GM12865 (cell line): ENCODE measurements at regions not wholly inside any gene's neighbourhood (a gene's known extent, or its start where the extent isn't known, plus 50 kb on each side); places are given as distances from the start of the nearest gene placed in this dataset.
"Not testable (repeated sequence)": the region's sequence is repeated elsewhere in the genome, so short reads cannot be mapped to it uniquely, and the experiment has no call there.

ENCODE experiments used
- DNase-seq: peaks from one replicate; pipeline ENCODE4 v3.0.0; 2010; ENCODE audit warnings: low read depth
- H3K4me3 ChIP-seq: 2 replicates; pipeline ENCODE4 v1.5.1; 2011; ENCODE audit warnings: mild to moderate bottlenecking, low read depth, low read length, control low read depth
- TF ChIP-seq, protein P1 (sequence below): IDR thresholded peaks from 2 replicates; pipeline ENCODE4 v1.5.1; 2011; ENCODE audit warnings: low read length, control low read depth, low read depth, inconsistent platforms; ENCODE audit not compliant: insufficient read depth; ENCODE audit errors: missing control alignments

DNA sequence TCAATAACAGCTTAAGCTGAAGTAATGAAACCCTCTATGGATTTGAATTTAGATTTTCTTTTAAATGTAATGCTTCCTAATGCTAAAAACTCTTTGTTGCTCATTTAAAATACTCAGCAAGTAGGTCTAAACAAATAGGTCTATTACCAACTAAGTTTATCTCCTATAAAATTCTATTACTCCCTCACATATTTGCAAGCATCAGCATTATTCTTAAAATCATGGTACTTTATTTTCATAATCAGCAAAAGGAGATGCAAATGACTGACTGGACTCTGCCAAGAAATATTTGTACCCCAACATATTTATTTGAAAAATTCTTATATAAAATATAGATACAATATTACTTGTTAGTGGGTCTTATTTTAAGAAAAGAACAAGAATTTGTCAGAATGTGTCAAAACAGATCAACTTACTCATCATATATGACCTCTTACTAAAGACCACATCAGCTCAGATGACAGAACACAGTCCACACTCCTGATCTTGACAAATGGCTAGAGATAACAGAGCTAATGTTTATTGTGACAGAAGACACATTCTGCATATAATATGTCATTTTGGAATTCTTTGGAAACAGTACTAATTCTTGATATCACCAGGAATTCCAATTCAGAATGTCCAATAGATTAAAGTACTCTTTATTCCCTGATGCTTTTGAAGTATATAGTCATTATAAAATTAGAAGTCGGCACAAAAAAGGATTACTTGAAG is 704.6 kb upstream of the PCDH9 start:
- DNase-seq, result no peak
- H3K4me3 ChIP-seq, result no peak overlapping the region
- TF ChIP-seq, protein P1, sequence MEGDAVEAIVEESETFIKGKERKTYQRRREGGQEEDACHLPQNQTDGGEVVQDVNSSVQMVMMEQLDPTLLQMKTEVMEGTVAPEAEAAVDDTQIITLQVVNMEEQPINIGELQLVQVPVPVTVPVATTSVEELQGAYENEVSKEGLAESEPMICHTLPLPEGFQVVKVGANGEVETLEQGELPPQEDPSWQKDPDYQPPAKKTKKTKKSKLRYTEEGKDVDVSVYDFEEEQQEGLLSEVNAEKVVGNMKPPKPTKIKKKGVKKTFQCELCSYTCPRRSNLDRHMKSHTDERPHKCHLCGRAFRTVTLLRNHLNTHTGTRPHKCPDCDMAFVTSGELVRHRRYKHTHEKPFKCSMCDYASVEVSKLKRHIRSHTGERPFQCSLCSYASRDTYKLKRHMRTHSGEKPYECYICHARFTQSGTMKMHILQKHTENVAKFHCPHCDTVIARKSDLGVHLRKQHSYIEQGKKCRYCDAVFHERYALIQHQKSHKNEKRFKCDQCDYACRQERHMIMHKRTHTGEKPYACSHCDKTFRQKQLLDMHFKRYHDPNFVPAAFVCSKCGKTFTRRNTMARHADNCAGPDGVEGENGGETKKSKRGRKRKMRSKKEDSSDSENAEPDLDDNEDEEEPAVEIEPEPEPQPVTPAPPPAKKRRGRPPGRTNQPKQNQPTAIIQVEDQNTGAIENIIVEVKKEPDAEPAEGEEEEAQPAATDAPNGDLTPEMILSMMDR, result no peak

DNA sequence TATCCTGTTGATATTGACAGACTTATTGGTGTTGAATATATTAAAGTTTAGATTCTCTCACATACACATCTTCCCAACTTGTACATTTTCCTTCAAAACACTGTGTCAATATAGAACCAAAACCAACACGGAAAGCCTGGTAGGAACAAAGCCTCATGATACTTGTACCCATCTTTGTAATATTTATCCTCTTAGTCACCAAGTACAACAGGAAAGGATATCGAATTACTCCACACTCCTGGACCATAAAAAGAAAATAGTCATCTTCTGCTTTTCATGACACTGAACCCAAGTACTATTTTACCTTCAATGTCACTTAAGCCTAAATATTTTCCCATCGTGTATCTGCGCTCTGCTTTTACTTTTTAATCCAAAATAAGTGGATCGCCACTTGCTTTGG is 702.9 kb upstream of the PCDH9 start:
- TF ChIP-seq, protein P1, result no peak
- H3K4me3 ChIP-seq, result no peak overlapping the region
- no peak for DNase-seq

DNA sequence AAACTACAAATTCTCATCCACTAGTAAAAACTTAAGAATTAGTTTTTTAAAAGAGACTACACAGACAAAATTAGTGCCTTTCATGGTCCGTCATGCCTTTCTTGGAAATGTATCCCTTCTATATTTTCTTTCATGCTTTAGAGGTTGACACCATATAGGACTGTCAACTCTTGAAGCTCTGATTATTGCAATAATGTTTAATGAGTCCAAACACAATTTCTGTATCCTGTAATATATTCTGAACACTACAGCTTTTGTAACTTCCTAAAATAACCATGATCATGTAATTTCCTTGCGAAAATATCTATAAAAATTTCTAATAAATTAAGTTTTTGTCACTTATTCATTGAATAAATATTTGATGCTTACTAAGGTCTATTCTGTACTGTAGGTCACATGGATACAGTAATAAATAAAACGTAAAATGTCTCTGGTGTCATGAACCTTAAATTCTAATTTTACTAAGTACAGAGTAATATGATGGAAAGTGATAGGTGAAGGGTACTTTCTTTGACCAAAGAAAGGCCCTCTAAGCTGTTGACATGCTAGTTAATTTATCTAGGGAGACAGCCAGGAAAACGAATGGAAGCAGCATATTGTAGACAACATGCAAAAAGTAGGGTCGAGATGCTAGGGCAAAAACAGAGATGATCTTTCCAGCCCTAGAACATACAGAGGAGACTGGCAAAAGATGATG is 687.3 kb upstream of the PCDH9 start:
- TF ChIP-seq, protein P1, result no peak
- no peak for DNase-seq
- H3K4me3 ChIP-seq, result no peak overlapping the region

DNA sequence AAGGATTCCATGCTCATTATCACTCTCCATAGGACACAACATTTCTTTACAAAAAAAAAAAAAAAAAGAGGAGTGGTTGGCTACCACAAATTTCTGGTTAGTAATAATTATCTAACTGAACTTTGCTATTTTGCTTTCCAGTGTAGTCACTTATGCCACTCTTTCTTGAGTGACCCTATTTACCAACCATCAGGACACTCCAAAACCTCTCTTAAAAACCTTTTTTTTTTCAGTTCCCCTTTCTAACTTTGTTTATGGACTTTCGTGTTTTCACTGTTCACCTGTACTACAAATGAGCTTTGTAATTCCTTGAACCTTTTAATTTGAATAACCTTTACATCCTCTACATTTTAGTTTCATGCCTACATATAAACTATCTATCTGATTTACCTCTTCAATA is 686.5 kb upstream of the PCDH9 start:
- DNase-seq, result no peak
- no peak overlapping the region for H3K4me3 ChIP-seq
- TF ChIP-seq, protein P1, result no peak

DNA sequence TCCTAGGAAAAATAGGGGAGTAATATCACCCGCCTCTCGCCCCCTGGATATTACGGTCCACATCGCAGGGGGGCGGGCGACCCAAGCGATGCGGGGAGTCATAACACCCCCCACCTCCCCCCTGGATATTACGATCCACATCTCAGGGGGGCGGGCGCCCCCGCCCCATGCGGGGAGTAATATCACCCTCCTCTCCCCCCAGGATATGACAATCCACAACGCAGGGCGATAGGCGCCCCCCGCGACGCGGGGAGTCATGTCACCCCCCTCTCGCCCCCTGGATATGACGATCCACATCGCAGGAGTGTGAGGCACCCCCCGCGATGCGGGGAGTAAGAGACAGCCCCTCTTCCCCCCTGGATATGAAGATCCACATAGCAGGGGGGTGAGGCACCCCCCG is 684.4 kb upstream of the PCDH9 start:
- TF ChIP-seq, protein P1, result no peak
- H3K4me3 ChIP-seq, result no peak overlapping the region
- DNase-seq, result no peak

DNA sequence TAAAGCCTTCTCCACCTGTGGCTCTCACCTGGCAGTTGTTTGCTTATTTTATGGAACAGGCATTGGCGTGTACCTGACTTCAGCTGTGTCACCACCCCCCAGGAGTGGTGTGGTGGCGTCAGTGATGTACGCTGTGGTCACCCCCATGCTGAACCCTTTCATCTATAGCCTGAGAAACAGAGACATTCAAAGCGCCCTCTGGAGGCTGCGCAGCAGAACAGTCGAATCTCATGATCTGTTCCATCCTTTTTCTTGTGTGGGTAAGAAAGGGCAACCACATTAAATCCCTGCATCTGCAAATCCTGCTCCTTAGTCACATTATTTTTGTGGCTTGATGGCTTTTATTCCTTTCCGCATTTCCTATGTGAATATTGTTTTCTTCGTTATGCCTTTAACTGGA is 672.8 kb upstream of the PCDH9 start:
- not testable (repeated sequence) for H3K4me3 ChIP-seq, DNase-seq

DNA sequence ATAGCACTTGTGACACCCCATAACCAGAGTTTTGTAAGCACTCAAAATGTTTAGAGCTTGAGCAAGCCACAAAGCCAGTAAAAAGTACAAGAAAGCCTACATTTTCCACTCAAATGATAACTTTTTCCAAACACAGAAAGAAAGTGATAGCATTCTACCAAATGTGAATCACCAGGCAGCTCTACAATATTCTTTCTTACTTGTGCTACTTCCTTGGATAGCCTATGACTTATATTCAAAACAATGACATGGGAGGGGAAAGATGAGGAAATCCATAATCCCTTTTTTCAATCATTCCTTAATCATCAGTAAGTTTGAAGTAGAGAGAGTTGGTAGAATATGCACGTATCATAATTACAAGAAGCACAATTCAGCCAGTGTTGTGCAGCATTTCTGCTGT is 650.8 kb upstream of the PCDH9 start:
- no peak overlapping the region for H3K4me3 ChIP-seq
- DNase-seq, result no peak
- TF ChIP-seq, protein P1, result no peak
